BLaER1 treated with 17β-estradiol and CSF1 and Interleukin-3, amounts not matched to agents 10 nM and 100 nM (cell line): ENCODE measurements at regions not wholly inside any gene's neighbourhood (a gene's known extent, or its start where the extent isn't known, plus 50 kb on each side); places are given as distances from the start of the nearest gene placed in this dataset.

Experiments
- H3K27ac ChIP-seq, 11 experiments: shearing (Covaris generic); formaldehyde crosslinking; 2 replicates each; pipeline ENCODE4 v1.8.1; 2022
- H3K27me3 ChIP-seq, 11 experiments: shearing (Covaris generic); formaldehyde crosslinking; 2 replicates each; pipeline ENCODE4 v1.8.1; 2022
- H3K36me3 ChIP-seq, 11 experiments: shearing (Covaris generic); formaldehyde crosslinking; 2 replicates each; pipeline ENCODE4 v1.8.1; 2022
- H3K4me1 ChIP-seq, 10 experiments: shearing (Covaris generic); formaldehyde crosslinking; 2 replicates each; pipeline ENCODE4 v1.8.1; 2022
- H3K4me2 ChIP-seq, 11 experiments: shearing (Covaris generic); formaldehyde crosslinking; 2 replicates each; pipeline ENCODE4 v1.8.1; 2022
- H3K4me3 ChIP-seq, 10 experiments: shearing (Covaris generic); formaldehyde crosslinking; 2 replicates each; pipeline ENCODE4 v1.8.1; 2022
- H3K9ac ChIP-seq, 11 experiments: shearing (Covaris generic); formaldehyde crosslinking; 2 replicates each; pipeline ENCODE4 v1.8.1; 2022
- H3K9me3 ChIP-seq, 11 experiments: shearing (Covaris generic); formaldehyde crosslinking; replicated peaks in 1 of 11; 2 replicates each; pipeline ENCODE4 v1.8.1; 2022
- H4K20me1 ChIP-seq, 11 experiments: shearing (Covaris generic); formaldehyde crosslinking; 2 replicates each; pipeline ENCODE4 v1.8.1; 2022
- Cebpa-rat ChIP-seq, 11 experiments: shearing (Covaris generic); IDR thresholded peaks; 2 replicates each; pipeline ENCODE4 v1.8.1; 2022

DNA sequence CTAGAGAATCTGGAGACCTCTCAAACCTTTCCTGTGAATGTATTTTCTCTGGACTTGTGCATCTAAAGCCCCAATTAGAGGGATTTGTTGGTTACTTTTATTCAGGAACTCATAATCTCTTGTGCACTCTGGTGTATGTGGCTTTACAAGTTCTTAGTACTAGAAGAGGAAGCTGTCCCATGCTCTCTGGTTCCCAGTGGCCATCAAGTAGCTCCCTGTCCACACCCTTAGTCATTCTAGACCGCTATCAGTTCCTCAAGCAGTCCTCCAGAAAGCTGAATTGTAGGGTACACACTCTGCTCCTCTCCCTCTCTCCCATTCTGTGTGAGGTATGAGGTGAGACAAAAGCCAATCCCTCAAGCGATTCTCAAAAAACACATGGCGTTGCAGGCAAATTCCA, 470.3 kb downstream of the PTPRC start:
- peak overlapping the region in 1 of 11 experiments; percentile 3; a peak in 2 of 22 replicates for H3K4me2 ChIP-seq
- H3K9me3 ChIP-seq: peaks cover 28 to 65% (median 42%) of the 10 kb centered on the region in 11 experiments
- H3K36me3 ChIP-seq: no peaks in the 10 kb centered on the region
- no peak overlapping the region for H3K27ac ChIP-seq
- H3K27me3 ChIP-seq: no peaks in the 10 kb centered on the region
- no peak for TF ChIP-seq Cebpa-rat (IDR thresholded peaks at IDR 0.05)
- no peaks in the 10 kb centered on the region for H4K20me1 ChIP-seq
- H3K4me1 ChIP-seq: no peaks in the 10 kb centered on the region
- no peak overlapping the region for H3K9ac ChIP-seq
- no peak overlapping the region for H3K4me3 ChIP-seq

DNA sequence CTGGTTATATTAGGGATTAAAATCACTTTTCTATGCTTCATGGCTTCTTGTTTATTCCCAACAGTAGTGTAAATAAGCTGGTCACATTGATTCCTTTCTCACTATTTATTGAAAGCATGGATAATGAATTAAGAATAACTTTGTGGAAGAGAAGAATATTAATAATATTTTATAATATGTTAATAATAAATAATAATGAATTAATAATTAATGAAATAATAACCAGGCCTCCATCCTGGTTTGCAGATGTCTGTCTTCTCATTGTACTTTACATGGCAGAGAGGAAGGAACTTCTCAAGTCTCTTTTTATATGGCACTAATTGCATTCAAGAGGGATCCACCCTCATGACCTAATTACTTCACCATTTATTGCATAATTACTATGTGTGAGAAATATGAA, 473.5 kb downstream of the PTPRC start:
- no peaks in the 10 kb centered on the region for H3K27me3 ChIP-seq
- no peaks in the 10 kb centered on the region for H4K20me1 ChIP-seq
- no peaks in the 10 kb centered on the region for H3K36me3 ChIP-seq
- no peak overlapping the region for H3K9ac ChIP-seq
- H3K9me3 ChIP-seq: peaks cover 13 to 41% (median 19%) of the 10 kb centered on the region in 11 experiments; a peak in 19 of 22 replicates
- no peak for TF ChIP-seq Cebpa-rat (IDR thresholded peaks at IDR 0.05)
- no peaks in the 10 kb centered on the region for H3K4me1 ChIP-seq
- no peak overlapping the region for H3K4me3 ChIP-seq
- H3K27ac ChIP-seq: no peak overlapping the region
- H3K4me2 ChIP-seq: no peak overlapping the region

DNA sequence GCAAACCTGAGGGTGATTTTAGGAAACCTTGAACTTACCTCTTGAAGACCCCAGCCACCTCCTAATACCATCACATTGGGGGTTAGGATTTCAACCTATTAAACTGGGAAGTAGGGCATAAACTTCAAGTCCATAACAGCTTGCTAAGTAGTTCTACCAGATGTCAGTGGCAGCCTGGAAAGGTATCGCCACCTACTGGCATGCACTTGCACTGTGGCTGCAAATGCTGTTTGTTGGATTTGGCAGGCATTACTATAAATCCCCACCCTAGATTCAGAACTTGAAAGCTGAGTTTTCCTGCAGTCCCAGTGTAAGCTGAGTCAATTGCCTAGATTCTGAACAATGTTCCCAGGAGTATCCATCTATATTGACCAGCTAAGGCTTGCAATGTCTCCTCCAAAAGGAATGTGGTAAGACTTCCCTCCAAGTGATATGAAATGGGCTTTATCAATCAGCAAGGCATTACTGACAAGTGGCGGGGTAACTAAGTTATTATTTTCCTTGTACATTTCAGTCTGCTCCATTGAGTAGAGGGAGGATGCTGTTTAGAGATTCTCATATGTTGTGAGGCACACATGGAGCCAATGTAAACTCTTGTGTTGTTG, 474.5 kb downstream of the PTPRC start:
- H3K4me3 ChIP-seq: no peak overlapping the region
- no peak overlapping the region for H3K27ac ChIP-seq
- no peak overlapping the region for H3K9ac ChIP-seq
- H4K20me1 ChIP-seq: no peaks in the 10 kb centered on the region
- H3K9me3 ChIP-seq: peaks cover 9 to 31% (median 18%) of the 10 kb centered on the region in 11 experiments; a peak in 19 of 22 replicates
- H3K4me1 ChIP-seq: no peaks in the 10 kb centered on the region
- no peaks in the 10 kb centered on the region for H3K27me3 ChIP-seq
- no peak for TF ChIP-seq Cebpa-rat (IDR thresholded peaks at IDR 0.05)
- no peak overlapping the region for H3K4me2 ChIP-seq
- H3K36me3 ChIP-seq: no peaks in the 10 kb centered on the region

DNA sequence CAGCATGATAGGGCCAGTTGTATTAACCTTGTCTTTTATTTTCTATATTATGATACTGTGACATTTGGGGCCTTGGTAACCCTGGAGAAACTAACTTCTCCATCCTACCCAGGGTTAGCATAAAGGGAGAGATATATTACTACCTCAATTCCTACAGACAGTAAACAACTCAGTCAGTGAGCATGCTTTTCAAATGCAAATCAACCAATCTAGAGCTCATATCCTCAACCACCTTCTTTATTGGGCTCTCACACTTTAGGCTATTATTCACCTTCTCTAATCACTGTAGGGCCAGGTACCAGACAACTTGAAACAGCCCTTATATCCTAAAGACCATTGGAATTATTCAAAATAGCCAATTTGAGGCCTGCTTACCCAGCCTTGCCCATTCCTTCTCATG, 477.6 kb downstream of the PTPRC start:
- no peaks in the 10 kb centered on the region for H3K4me1 ChIP-seq
- no peaks in the 10 kb centered on the region for H3K27me3 ChIP-seq
- peaks cover 9 to 16% (median 13%) of the 10 kb centered on the region in 11 experiments; a peak in 18 of 22 replicates for H3K9me3 ChIP-seq
- no peaks in the 10 kb centered on the region for H3K36me3 ChIP-seq
- H4K20me1 ChIP-seq: no peaks in the 10 kb centered on the region
- H3K9ac ChIP-seq: no peak overlapping the region
- H3K4me2 ChIP-seq: no peak overlapping the region
- no peak overlapping the region for H3K4me3 ChIP-seq
- TF ChIP-seq Cebpa-rat (IDR thresholded peaks at IDR 0.05): no peak
- H3K27ac ChIP-seq: no peak overlapping the region

DNA sequence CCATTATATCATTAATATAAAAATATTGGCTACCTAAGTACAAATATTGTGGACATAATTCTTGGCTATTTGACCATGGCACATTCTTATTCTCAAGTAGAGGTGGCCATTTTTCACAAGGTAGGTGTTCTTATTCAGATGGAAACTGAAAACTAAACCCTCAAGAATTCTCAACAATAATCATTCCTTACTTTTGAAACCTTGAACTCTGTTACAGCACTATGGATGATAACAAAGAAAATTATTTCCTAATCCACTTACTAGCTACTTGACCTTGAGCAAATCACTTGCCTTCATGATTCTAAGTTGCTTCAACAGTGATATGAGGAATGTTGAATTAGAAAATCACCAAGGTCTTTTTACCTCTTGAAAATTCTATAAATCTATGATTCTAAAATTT, 482.2 kb downstream of the PTPRC start:
- Histone ChIP-seq H3K9me3 (no peaks in the 10 kb centered on the region), H3K9ac (no peak overlapping the region), H3K4me2 (no peak overlapping the region), H3K36me3 (no peaks in the 10 kb centered on the region), H3K4me3 (no peak overlapping the region), H3K27ac (no peak overlapping the region), H4K20me1 (no peaks in the 10 kb centered on the region), H3K27me3 (no peaks in the 10 kb centered on the region), H3K4me1 (peaks cover 0 to 5% (median 0%) of the 10 kb centered on the region in 10 experiments; a peak in 1 of 20 replicates)
- no peak for TF ChIP-seq Cebpa-rat (IDR thresholded peaks at IDR 0.05)

DNA sequence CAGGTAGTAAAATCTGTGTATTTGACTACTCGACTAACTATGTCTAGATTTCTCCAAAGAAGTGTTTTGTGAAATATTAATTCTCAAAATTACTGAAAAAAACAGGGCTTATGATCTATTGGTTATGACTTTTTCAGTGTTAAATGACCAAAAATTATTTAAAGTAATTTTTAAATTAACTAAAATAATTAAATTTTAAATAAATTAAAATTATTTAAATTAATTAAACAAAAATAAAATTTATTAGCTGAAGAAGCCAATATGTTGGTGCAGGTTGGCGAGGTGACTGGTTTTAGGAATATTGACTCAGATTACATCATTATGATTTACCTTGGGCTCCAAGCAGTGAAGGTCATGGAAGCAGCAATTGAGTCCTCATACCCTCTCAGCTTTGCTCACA, 483.2 kb downstream of the PTPRC start:
- Histone ChIP-seq H3K4me3 (no peak overlapping the region), H3K4me1 (peaks cover 0 to 5% (median 0%) of the 10 kb centered on the region in 10 experiments; a peak in 1 of 20 replicates), H3K4me2 (no peak overlapping the region), H3K27ac (no peak overlapping the region), H4K20me1 (no peaks in the 10 kb centered on the region), H3K36me3 (no peaks in the 10 kb centered on the region), H3K9me3 (no peaks in the 10 kb centered on the region), H3K9ac (no peak overlapping the region), H3K27me3 (no peaks in the 10 kb centered on the region)
- no peak for TF ChIP-seq Cebpa-rat (IDR thresholded peaks at IDR 0.05)

DNA sequence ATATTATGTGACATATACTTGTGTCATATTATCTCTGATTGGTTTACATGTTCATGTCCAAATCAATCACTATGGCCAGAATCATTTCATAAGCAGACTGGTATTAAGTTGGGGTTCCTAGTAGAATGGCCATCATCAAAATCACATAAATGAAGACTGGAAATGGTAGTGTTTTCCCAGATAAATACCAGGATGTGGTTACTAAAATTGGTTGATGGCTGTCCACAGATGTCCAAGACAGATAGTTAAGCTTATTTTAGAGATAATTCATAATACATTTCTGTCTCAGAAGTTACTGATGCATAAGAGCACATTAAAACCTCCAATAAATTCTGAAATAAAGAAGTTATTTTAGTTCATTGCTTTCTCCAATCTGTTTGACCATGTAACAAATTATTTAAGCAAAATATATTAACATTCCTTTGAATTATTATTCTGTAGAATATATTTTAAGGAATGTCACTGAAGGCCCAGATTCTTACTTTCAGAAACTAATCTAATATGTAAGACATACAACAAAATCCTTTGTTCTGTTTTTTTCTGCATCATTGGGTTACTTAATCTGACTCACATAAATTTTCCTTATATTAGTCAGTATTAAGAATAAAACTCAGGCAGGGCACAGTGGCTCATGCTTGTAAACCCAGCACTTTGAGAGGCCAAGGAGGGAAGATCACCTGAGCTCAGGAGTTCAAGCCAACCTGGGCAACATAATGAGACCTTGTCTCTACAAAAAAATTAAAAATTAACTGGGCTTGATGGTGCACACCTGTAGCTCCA, 483.9 kb downstream of the PTPRC start:
- no peaks in the 10 kb centered on the region for H4K20me1 ChIP-seq
- no peak for TF ChIP-seq Cebpa-rat (IDR thresholded peaks at IDR 0.05)
- no peaks in the 10 kb centered on the region for H3K27me3 ChIP-seq
- H3K9ac ChIP-seq: no peak overlapping the region
- no peaks in the 10 kb centered on the region for H3K36me3 ChIP-seq
- peaks cover 0 to 5% (median 0%) of the 10 kb centered on the region in 10 experiments; a peak in 1 of 20 replicates for H3K4me1 ChIP-seq
- peak overlapping the region in 1 of 11 experiments; percentile 23; a peak in 1 of 22 replicates for H3K4me2 ChIP-seq
- no peak overlapping the region for H3K4me3 ChIP-seq
- H3K27ac ChIP-seq: no peak overlapping the region
- no peaks in the 10 kb centered on the region for H3K9me3 ChIP-seq

DNA sequence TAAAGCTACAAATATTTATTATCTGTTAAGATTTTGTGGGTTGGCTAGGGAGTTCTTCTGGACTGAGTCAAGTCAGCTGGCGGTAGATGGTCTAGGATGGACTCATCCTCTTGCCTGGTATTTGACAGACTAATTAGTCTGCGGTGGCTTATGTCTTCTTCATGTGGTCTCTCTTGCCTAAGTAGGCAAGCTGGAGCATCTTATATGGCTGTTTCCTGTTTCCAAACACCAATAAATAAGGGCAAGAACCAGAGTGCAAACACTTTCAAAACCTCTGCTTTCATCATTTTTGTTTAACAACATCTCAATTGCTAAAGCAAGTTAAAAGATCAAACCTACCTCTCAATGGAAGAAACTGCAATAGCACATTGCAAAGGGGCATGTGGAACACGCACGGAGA, 484.8 kb downstream of the PTPRC start:
- H3K9ac ChIP-seq: no peak overlapping the region
- TF ChIP-seq Cebpa-rat (IDR thresholded peaks at IDR 0.05): no peak
- peaks cover 0 to 5% (median 0%) of the 10 kb centered on the region in 10 experiments; a peak in 1 of 20 replicates for H3K4me1 ChIP-seq
- H3K27ac ChIP-seq: no peak overlapping the region
- no peak overlapping the region for H3K4me3 ChIP-seq
- H3K27me3 ChIP-seq: no peaks in the 10 kb centered on the region
- H3K9me3 ChIP-seq: no peaks in the 10 kb centered on the region
- no peaks in the 10 kb centered on the region for H3K36me3 ChIP-seq
- no peak overlapping the region for H3K4me2 ChIP-seq
- H4K20me1 ChIP-seq: no peaks in the 10 kb centered on the region

DNA sequence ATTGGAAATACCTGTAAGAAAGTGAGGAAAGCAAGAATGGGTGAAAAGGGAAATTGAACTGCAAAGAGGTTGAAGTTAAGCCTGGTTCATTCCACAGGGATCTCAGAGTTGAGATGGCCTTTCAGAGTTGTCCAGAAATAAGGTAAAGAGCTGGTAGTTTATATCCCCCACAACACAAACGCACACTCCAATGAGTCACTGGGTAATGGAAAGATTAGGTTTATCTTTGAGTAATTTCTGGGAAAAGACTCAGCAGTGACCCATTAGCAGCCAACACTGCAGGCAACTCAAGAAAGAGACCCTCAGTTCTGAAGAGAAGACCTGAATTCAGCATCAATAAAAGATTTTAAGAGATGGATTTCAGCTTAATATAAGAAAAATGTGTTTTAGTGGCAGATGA, 485.5 kb downstream of the PTPRC start:
- Histone ChIP-seq H4K20me1 (no peaks in the 10 kb centered on the region), H3K9ac (no peak overlapping the region), H3K36me3 (no peaks in the 10 kb centered on the region), H3K27me3 (no peaks in the 10 kb centered on the region), H3K27ac (no peak overlapping the region), H3K4me1 (peaks cover 0 to 5% (median 0%) of the 10 kb centered on the region in 10 experiments; a peak in 1 of 20 replicates), H3K4me3 (no peak overlapping the region), H3K4me2 (no peak overlapping the region), H3K9me3 (no peaks in the 10 kb centered on the region)
- TF ChIP-seq Cebpa-rat (IDR thresholded peaks at IDR 0.05): no peak
